SK-N-SH (cell line): ENCODE measurements at regions not wholly inside any gene's neighbourhood (a gene's known extent, or its start where the extent isn't known, plus 50 kb on each side); places are given as distances from the start of the nearest gene placed in this dataset.

Experiments
- EZH2phosphoT487 ChIP-seq: fragments of 200-600 bp; sonication (generic); IDR thresholded peaks from 2 replicates; pipeline ENCODE4 v1.6.1; 2017; ENCODE audit warnings: low read depth, mixed run types, mild to moderate bottlenecking, antibody characterized with exemption, moderate library complexity, borderline replicate concordance
- FOXJ3 ChIP-seq: sonication (generic); formaldehyde crosslinking; IDR thresholded peaks from 2 replicates; pipeline ENCODE4 v1.5.1; 2020; ENCODE audit warnings: mild to moderate bottlenecking, missing genetic modification reagents
- MXI1 ChIP-seq: IDR thresholded peaks from 2 replicates; pipeline ENCODE4 v1.6.1; 2012; ENCODE audit warnings: mild to moderate bottlenecking, low read depth, low read length, improper control_type of control experiment
- POLR2AphosphoS5 ChIP-seq: IDR thresholded peaks from 2 replicates; pipeline ENCODE4 v1.6.1; 2012; ENCODE audit warnings: low read depth, low read length
- TAF1 ChIP-seq: IDR thresholded peaks from 2 replicates; pipeline ENCODE4 v1.6.1; 2012; ENCODE audit warnings: low read depth, mild to moderate bottlenecking, low read length, moderate library complexity, borderline replicate concordance
- TCF12 ChIP-seq: IDR thresholded peaks from 2 replicates; pipeline ENCODE4 v1.4.0; 2012
- TEAD4 ChIP-seq: IDR thresholded peaks from 2 replicates; pipeline ENCODE4 v1.4.0; 2012; ENCODE audit warnings: mild to moderate bottlenecking, borderline replicate concordance; ENCODE audit not compliant: insufficient read depth
- TF ChIP-seq, protein P1 (sequence below): fragments of 200-600 bp; sonication (generic); IDR thresholded peaks from 2 replicates; pipeline ENCODE4 v1.6.1; 2017; ENCODE audit warnings: antibody characterized with exemption, mild to moderate bottlenecking, moderate library complexity
- TF ChIP-seq, protein P2 (sequence below): IDR thresholded peaks from 2 replicates; pipeline ENCODE4 v1.4.0; 2012; ENCODE audit warnings: low read depth, borderline replicate concordance

DNA sequence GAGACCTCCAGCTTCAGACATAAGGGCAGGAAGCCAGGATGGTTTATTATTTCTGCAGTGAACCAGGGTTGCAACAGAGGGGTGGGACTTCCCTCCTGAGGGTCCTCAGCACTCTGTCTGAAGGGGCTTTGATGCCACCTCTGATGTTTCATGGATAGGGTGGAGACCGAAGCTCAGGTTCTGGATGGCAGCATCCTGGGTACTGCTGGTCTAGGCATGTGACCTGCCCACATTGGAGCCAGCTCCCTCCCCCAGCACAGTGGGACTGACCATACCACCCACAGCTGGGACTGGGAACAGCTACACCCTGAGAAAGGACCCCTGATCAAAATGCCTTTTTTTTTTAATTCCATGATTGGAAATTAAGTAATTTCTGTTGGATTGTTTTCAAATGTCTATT lies 355.2 kb downstream of the ZNF516 start:
- TF ChIP-seq, protein P1, sequence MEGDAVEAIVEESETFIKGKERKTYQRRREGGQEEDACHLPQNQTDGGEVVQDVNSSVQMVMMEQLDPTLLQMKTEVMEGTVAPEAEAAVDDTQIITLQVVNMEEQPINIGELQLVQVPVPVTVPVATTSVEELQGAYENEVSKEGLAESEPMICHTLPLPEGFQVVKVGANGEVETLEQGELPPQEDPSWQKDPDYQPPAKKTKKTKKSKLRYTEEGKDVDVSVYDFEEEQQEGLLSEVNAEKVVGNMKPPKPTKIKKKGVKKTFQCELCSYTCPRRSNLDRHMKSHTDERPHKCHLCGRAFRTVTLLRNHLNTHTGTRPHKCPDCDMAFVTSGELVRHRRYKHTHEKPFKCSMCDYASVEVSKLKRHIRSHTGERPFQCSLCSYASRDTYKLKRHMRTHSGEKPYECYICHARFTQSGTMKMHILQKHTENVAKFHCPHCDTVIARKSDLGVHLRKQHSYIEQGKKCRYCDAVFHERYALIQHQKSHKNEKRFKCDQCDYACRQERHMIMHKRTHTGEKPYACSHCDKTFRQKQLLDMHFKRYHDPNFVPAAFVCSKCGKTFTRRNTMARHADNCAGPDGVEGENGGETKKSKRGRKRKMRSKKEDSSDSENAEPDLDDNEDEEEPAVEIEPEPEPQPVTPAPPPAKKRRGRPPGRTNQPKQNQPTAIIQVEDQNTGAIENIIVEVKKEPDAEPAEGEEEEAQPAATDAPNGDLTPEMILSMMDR, result no peak
- no peak for TF ChIP-seq MXI1
- TF ChIP-seq TEAD4, result no peak
- TF ChIP-seq TAF1, result no peak
- no peak for TF ChIP-seq POLR2AphosphoS5
- TF ChIP-seq EZH2phosphoT487, result no peak
- TF ChIP-seq TCF12, result no peak
- TF ChIP-seq, protein P2, sequence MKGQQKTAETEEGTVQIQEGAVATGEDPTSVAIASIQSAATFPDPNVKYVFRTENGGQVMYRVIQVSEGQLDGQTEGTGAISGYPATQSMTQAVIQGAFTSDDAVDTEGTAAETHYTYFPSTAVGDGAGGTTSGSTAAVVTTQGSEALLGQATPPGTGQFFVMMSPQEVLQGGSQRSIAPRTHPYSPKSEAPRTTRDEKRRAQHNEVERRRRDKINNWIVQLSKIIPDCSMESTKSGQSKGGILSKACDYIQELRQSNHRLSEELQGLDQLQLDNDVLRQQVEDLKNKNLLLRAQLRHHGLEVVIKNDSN, result no peak
- no peak for TF ChIP-seq FOXJ3 (CRISPR knock-in tag)
